Limb (tissue), 2 donors: ENCODE measurements at regions not wholly inside any gene's neighbourhood (a gene's known extent, or its start where the extent isn't known, plus 50 kb on each side); places are given as distances from the start of the nearest gene placed in this dataset.

Experiments used
- DNase-seq, 2 donors: peaks; one replicate each; pipeline ENCODE4 v3.0.0-alpha.2; 2016; ENCODE audit errors: extremely low spot score in 2 of 2

GRCh38 chr18:67300498-67300897 is 216.0 kb downstream of the DSEL start:
- DNase-seq, result no peak

GRCh38 chr18:67292814-67293213 is 223.7 kb downstream of the DSEL start:
- no peak for DNase-seq

DNA sequence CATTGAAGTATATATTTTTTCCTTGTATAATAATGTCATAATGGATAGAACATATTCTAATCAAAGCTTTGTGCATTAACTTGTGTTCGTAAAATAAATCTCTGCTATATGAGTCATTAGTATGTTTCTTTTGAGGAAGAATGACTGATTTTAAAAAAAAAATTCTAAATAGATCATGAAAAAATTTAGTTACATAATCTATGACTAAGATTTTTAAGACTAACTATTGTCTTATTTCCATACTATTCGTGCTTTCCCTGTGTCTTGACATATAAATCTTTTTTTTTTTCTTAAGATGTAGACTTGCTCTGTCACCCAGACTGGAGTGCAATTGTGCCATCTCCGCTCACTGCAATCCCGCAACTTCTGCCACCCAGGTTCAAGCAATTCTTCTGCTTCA is 226.1 kb downstream of the DSEL start:
- DNase-seq, result no peak

DNA sequence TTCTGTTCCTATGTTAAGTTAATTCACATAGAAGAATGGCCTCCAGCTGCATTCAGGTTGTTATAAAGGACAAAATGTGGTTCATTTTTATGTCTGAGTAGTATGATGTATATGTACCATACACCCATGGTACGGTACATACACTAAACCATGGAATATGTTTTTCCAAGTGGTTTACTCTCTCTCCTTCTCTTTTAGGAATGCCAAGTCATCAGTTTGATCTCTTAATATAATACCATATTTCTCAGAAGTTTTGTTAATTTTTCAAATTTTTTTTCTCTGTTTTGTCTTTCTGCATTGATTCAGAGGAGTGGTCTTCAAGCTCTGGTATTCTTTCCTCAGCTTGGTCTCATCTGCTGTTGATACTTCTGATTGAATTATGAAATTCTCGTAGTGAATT is 230.9 kb downstream of the DSEL start:
- DNase-seq, result no peak

- DNase-seq, result no peak
Measured at GRCh38 chr18:67282796-67283195, 233.7 kb downstream of the DSEL start.

DNA sequence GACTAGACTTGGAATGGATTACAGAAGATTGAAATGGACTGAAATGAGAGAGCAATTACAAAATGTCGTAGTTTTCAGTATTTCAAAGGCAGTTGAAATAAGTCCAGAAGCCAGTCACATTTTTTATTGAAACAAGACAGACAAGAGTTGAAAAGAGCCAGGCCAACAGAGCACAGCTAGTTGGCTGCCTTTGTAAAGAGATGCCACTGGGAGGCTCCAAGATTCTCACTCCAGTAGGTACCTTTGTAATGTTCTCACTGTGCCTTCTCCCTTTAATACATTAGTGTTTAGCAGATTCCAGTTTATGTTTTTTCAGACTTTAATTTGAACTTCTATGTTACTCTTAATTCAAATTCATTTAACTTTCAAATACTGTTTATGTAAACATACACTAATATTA is 234.8 kb downstream of the DSEL start:
- no peak for DNase-seq

- no peak for DNase-seq
Measured at GRCh38 chr18:67280486-67281242, 235.9 kb downstream of the DSEL start.

DNA sequence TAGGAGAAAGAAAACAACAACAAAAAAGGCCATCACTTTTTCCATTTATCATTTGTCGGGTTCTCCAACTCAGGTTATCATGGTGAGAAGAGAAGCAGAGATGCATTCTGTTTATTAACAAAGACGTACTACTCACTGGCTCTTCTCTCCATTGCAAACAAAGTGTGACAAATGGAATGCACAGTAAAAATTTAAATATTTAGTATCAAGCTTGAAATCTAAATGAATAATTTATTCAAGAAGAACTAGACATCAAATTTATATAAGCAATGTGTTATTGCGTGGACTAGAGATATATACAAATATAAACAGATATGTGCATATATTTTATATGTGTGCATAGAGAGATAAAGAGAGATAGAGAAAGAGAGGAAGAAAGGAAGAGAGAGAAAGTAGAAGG is 236.5 kb downstream of the DSEL start:
- DNase-seq, result no peak

- no peak for DNase-seq
Measured at GRCh38 chr18:67278984-67279383, 237.5 kb downstream of the DSEL start.

DNA sequence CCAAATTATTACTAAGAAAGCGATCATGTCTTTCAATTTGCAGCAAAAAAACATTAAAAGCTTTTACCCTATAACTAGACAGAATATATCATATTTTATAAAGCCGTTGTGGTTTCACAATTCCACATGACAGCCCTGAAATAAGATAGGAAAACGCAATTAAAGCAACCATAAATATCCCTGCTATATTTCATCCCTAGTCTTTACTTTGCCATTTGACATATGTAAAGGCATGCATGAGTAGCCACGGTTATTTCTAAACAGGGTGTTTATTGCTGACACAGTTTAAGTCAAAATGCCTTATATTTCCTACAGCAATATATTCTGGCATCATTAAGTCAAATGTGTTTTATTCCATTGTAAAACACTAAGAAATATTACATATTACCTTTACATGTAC is 239.9 kb downstream of the DSEL start:
- no peak for DNase-seq

- no peak for DNase-seq
Measured at GRCh38 chr18:67273288-67273687, 243.2 kb downstream of the DSEL start.

- DNase-seq, result no peak
Measured at GRCh38 chr18:67269206-67269605, 247.3 kb downstream of the DSEL start.

DNA sequence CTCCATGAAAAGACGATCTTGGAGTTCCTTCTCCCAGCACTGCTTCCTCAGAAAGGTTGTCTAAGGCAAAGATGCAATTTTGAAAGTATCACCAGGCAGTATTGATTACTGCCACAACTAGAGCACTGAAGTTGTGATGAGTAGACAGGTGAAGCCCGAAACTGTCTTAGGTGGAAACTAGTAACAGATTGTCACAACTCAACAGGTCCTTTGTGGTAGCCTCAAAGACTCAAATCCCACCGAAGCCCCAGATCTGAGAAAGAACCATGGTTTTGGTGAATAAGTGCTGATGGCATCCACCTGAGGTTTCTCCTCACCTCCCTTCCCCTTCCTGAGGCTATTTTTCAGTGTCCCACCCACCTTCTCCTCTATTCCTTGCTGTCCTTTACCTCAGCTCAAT is 248.0 kb downstream of the DSEL start:
- DNase-seq, result no peak

GRCh38 chr18:67266246-67267237 is 250.0 kb downstream of the DSEL start:
- no peak for DNase-seq

- peak in 1 of 2 donors; percentile 7 for DNase-seq
Measured at GRCh38 chr18:67265464-67266245, 250.9 kb downstream of the DSEL start.

GRCh38 chr18:67261931-67262552 is 254.5 kb downstream of the DSEL start:
- DNase-seq, result no peak

- no peak for DNase-seq
Measured at GRCh38 chr18:67260841-67261240, 255.7 kb downstream of the DSEL start.

DNA sequence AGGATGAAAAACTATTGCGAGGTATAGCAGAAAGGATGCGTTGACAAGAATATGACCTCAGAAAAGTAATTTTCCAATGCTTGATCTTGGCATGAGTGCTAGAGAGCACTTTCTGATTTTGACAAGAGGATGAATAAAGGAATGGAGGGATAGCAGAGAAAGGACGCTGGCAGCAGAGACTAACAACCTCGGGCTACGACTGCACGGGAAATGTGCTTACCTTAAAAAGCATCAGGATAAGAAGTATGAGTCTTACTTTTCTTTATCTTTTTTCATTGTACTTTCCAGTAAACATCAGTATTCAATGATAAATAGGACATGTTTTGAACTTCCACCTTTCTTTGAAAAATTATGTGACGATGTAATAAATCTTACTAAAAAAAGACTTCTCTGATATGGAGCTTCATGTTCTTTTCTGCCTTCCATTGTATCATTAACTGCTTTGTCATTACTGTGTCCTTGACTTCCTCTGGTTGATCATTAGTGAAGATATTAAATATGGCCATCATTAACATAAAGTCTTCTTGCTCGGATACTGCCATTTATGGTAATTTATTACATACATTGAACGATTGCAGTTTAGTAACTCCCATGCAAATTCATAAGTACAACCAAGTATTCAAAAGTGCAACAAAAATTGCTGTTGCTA is 265.6 kb downstream of the DSEL start:
- no peak for DNase-seq

DNA sequence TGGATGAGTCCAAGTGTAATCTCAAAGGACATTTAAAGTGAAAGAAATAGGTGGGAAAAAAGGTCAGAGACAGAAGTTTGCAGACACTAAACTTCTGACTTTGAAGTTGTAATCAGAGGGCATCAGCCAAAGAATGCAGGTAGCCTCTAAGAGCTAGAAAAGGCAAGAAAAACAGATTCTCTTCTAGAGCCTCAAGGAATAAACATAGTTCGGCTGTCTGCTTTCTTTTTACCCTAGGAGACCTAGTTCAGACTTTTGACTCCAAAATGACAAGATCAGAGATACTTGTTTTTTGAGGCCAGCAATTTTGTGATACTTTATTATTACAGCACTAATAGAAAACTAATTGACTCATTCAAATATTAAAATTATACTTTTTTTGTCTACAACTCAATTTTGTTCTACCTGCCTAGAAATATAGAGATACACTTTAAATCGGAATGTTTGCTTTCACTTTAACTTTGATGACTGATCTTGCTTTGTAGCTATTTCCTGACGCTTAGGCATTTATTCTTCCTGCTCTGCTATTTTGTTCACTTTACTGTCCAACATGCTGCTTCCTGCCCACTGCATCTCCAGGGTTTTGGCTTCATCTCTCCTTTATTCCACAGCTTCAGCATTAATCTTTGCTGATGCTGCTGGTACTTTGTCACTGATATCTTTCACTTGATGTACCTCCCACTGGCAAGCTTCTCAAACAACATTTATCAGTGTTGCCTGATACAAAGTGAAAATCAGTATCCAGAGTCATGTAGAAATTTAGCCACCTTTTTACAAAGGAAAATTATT is 272.5 kb downstream of the DSEL start:
- DNase-seq, result no peak

GRCh38 chr18:67242001-67242400 is 274.5 kb downstream of the DSEL start:
- DNase-seq, result no peak
